A204.1 (cell line): ENCODE measurements at regions not wholly inside any gene's neighbourhood (a gene's known extent, or its start where the extent isn't known, plus 50 kb on each side); places are given as distances from the start of the nearest gene placed in this dataset.
"Not testable (repeated sequence)": the region's sequence is repeated elsewhere in the genome, so short reads cannot be mapped to it uniquely, and the experiment has no call there.

Experiments
- FAIRE-seq: peaks from 2 replicates; lab custom pipeline; 2012; peaks lifted over from hg19 to GRCh38; lab: Jason Lieb, UNC

DNA sequence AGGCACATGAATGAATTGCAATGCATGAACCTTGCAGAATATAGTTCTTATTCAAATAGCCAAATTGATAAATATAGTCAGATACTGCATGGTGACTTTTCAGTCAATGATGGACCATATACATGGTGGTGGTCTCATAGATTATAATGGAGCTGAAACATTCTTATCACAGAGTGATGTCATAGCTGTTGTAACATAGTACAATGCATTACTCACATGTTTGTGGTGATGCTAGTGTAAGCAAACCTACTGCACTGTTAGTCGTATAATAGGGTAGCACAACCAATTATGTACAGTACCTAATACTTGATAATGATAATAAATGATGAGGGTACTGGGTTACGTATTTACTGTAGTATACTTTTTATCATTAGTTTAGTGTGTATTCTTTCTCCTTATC, 280.3 kb downstream of the BCAT1 start:
- no peak for FAIRE-seq

DNA sequence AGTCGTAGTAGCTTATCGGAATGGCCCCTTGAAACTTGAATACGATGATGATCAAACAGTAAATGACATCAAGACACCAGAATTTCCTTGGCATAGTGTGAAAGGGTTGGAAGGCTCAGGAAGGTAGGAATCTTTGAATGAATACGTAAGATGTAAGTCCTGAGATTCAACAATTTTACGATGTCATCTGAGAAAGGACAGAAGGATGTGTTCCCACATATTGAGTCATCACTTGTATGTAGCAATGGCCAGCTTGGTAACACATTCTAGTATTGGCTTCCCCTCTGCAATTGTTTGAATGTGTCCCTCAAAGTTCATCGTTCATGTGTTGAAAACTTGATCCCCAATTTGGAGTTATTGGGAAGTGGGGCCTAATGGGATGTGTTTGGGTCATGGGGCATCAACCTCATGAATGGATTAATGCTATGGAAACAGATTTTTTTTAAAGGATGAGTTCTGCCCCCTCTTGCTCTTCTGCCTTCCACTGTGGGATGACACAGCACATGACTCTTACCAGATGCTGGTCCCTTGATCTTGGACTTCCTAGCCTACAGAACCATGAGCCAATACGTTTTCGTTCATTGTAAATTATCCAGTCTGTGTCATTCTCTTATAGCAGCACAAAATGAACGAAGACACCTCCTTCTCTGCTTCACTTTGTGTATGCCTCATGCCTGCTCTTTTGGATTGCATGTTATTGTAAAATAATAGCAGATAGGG, 284.6 kb downstream of the BCAT1 start:
- no peak for FAIRE-seq

GRCh38 chr12:24661657-24662096, 287.2 kb downstream of the BCAT1 start:
- FAIRE-seq: no peak

DNA sequence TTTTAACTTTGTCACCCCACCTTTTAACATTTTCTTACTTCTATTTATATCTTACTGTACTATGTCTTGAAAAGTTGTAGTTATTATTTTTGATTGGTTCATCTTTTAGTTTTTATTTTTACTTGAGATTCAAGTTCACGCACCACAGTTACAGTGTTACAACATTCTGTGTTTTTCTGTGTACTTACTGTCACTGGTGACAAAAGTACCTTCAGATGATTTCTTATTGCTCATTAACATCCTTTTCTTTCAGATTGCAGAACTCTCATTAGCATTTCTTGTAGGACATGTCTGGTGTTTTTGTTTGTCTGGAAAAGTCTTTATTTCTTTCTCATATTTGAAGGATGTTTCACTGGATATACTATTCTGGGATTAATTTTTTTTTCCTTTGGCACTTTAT, 289.9 kb downstream of the BCAT1 start:
- FAIRE-seq: no peak

DNA sequence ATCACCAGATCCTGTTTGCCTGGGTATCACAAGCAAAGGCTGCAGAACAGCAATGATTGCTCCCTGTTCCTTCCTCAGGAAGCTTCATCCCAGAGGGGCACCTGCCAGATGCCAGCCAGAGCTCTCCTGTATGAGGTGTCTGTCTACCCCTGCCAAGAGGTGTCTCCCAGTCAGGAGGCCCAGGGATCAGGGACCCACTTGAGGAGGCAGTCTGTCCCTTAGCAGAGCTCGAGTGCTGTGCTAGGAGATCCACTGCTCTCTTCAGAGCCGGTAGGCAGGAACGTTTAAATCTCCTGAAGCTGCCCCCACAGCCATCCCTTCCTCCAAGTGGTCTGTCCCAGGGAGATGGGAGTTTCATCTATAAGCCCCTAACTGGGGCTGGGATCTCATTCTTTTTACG, 294.6 kb downstream of the BCAT1 start:
- FAIRE-seq: not testable (repeated sequence)

- no peak for FAIRE-seq
These were observed 299.3 kb downstream of the BCAT1 start for GRCh38 chr12:24649634-24650033.

DNA sequence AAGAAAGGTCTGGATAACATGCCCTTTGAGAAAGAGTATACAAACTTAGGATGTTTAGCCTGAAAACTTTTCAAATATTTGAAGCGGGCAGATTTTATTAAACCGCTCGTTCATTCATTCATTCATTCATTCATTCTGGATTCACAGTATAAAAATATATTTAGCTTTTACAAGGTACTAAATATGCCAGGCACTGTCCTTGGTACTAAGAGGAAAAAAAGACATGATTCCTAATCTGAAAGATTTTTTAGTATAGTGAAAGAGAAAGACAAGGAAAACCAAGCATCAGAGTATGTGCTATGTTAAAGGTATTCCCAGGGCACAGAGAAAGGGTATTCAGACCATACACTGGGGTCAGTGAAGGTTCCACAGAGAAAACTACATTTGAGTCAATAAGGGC, 299.7 kb downstream of the BCAT1 start:
- no peak for FAIRE-seq

DNA sequence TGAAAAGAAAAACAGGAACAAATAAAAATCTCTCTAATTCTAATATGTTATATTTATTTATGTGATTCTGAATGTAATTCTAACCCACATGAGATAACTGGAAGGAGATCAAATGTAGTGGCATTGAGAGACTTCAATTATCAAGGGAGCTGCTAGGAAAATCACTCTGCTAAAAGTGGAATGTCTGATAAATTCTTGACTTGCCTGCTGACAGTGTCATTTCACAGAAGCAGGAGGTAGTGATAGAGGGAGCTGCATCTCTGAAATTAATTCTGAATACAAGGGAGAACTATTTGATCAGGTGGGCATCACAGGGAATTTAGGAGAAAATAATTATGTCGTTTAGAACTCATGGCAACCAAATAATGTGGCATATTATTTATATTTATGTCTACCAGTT, 303.6 kb downstream of the BCAT1 start:
- FAIRE-seq: no peak

DNA sequence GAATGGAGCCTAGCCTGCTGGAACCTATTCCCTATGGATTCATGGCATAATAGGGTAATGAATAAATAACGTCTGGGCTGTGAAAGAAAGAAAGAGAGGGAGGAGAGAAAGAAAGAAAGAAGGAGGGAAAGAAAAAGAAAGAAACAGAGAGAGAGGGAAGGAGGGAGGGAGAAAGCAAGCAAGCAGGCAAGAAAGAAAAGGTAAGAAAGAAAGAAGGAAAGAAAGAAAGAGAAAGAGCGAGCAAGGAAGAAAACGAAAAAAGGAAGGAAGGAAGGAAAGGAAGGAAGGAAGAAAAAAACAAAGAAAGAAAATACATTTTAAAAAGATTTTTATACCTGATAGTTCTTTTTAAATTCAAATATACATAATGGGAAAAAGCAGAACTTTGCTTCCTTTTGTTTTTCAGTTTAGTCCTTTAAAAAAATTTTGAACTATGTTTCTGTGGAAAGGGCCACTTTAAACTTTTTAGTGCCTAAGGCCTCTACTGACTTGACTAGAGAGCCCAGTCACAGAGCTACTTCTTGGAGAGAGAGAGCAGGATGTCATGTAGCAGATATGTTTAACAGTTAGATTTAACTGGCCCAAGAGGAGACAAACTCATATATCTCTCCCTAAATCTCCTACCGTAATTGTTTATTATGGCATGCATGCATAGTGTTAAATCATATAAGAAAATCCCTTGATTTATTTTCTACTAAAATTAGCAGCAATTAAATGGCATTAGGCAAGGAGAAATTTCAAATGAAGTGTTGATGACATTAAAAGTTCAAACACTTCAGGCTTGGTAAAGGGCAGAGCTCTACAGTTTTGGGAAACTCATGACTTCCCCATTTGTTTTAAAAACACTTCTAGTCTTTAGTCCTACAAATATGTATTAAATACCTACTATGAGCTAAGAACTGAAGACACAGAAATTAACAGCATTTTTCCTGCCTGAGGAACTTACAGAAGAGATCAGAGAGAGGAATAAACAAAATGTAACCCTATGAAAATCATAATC, 305.5 kb downstream of the BCAT1 start:
- FAIRE-seq: no peak

DNA sequence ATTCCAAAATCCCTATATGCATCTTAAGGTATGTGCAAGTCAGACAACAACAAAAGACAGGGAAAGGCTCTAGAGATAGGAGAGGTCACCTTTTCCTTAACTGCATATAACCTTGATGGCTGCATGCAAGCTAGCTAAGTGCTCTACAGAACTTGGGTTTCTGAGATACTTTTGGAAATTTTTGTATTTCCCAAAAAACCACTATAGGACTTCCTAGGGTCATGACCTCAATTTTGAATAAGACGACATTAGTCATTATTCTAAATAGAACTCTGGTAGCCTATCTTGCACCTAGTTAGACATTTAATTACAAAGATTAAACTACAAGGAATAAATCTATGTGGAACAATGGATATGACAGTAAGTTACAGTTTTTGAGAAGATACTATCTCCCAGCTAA, 309.3 kb downstream of the BCAT1 start:
- no peak for FAIRE-seq

- no peak for FAIRE-seq
These were observed 316.4 kb downstream of the BCAT1 start for GRCh38 chr12:24632466-24632865.

DNA sequence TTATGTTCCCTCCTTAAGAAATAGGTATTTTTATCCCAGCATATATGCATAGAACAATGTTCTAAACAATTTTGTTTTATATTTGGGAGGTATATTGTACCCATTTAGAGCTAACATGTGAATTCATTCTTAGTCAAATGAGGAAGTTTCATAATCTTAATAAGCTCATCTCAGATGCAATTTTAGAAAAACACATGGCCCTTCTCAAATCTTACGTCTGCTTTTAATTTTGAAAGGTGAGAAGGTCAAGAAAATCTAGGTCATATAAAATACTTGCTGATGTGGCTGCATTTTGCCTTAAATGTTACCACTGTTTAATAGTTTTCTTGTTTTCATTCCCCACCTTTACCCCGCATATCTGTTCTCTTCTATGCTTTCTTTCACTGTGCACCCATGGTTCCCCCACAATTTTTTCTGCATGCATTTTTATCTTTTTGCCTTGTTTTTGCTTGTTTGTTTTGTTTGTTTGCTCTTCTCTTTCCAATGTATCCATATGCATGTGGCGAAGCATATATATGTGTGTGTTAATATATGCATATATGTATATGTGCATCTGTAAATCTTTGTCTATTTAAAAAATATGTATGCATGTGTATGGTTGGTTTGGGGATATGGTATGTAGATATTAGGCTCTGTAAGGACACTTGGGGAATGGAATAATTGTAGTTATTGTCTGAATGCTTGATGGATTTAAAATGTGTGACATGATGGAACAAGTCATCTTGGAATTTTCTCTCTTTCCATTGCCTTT, 317.1 kb downstream of the BCAT1 start:
- no peak for FAIRE-seq

DNA sequence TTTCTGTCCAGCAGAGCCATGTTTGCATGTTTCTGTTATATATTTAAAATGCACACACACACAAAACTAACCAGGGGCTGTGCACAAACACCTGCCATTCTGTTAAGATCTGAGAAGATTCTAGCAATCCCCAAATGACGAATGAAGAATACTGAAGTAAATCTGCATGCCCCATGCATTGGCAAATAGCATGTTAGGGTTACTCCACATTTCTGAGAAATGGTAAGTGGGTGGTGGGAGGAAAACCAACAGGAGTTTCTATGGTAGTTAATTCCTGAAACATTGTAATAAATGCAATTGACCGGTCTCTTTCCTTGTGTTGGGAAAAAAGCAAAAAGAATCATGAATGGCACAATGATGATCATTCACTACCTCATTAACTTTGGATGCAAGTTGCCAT, 318.0 kb downstream of the BCAT1 start:
- FAIRE-seq: no peak

DNA sequence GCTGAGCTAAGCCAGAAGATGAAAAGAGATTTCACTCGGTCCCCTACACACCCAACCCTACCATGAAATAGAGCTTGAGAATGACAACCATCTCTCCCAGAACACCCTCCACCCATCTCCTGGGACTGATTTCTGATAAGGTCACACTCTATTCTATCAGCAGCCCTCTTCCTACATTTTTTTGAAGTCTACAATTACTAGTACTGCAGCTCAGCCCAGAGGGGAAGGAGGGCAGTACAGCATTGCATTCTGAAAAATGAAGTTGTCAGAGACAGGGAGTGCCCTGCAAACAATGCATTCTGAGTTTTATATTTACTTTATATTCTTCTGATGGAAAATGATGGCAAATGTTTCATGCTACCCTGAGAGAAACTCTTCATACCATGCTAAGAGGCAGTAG, 318.5 kb downstream of the BCAT1 start:
- no peak for FAIRE-seq

GRCh38 chr12:24625103-24625502, 323.8 kb downstream of the BCAT1 start:
- no peak for FAIRE-seq

- not testable (repeated sequence) for FAIRE-seq
These were observed 328.9 kb downstream of the BCAT1 start for GRCh38 chr12:24619954-24620353.

GRCh38 chr12:24617471-24617870, 331.4 kb downstream of the BCAT1 start:
- no peak for FAIRE-seq

GRCh38 chr12:24615967-24616411, 332.9 kb downstream of the BCAT1 start:
- FAIRE-seq: no peak

DNA sequence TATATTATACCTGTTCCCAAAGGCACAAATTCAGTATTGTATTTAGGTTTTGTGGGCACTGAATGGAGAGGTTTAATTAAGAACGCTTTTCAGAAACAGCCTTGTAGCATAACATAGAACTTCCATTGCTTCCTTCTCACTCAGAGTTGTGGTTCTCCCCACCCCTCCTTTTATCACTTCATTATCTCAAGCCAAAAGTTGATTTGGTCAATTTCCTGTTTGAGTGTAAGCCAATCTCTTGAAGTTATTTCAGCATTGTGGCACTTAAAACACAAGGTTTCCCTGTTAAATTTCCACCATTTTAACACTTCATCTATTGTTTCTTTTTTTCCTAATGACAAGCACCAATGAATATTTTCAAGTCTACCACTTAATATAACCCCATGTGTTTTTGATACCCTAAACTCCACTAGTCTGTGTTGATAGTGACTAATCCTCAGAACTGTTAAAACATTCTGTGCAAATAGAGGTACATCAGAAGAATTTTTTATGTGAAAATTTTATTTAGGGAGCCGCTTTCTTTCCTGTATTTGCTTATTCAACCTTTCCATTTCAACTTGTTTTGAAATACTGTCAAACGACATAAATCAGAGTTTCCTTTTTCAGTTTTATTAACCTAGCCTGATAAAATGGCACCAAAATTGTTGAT, 340.1 kb downstream of the BCAT1 start:
- FAIRE-seq: no peak

- FAIRE-seq: no peak
These were observed 340.8 kb downstream of the BCAT1 start for GRCh38 chr12:24608108-24608507.

DNA sequence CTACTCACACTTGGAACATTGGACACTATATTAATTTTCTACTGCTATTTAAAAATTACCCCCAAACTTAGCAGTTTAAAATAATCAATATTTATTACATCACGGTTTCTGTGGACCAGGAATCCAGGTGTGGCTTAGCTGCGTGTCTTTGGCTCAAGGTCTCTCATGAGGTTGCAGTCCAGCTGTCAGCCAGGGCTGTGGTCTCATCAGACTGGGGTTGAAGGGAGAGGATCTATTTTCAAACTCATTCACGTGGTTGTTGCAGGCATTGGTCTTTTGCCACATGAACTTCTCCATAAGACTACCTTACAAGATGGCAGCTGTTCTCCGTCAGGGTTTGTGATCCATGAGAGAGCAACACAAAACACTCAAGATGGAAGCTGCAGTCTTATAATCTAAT, 343.0 kb downstream of the BCAT1 start:
- no peak for FAIRE-seq

GRCh38 chr12:24605466-24605865, 343.4 kb downstream of the BCAT1 start:
- no peak for FAIRE-seq
